Activated CD4-positive, alpha-beta T cell treated with anti-CD3 and anti-CD28 coated beads, Interleukin-2, amount 50 U/mL, for 16 hours (primary cell): ENCODE measurements at regions not wholly inside any gene's neighbourhood (a gene's known extent, or its start where the extent isn't known, plus 50 kb on each side); places are given as distances from the start of the nearest gene placed in this dataset.
"Not testable (repeated sequence)": the region's sequence is repeated elsewhere in the genome, so short reads cannot be mapped to it uniquely, and the experiment has no call there.

ENCODE experiments used
- DNase-seq: peaks from one replicate; pipeline ENCODE4 v3.0.0-alpha.2; 2020

GRCh38 chr6:56904068-56904467, 50.8 kb upstream of the BEND6 start:
- no peak for DNase-seq

DNA sequence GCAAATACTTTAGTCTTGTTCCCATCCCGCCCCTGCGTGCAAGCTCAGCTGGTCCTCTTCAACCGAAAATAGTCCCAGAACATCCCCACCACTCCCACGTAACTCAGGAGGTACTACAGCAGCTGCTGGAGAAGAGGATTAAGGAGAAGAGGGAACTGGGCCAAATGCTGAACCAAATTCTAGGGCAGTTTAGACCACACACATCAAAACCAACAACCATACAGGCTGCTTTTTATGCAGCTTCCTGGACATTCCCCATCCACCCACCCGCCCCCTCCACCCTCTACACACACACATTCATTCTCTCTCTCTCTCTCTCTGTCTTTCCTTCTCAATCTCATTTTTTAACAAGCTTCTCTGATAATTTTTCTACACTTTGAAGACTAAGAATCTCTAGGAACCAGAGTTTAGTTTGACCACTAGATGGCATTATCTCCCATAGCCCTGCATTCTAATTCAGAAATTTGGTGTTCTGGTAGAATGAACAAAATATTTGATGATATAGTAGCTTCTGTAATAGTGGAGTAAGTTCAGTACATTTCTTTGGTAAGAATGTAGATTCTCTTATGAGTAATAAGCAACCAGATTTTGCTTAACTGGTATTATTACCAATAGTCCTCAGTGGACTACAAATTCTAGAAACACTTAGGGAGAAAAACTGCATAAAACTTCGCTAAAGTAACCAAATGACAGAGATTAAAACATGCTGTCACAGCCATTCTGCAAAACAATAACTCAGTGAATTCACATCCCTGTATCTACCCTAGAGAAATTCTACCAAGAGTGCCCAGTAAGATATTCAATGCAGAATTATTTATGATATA, 52.1 kb upstream of the BEND6 start:
- peak; percentile 39 for DNase-seq

DNA sequence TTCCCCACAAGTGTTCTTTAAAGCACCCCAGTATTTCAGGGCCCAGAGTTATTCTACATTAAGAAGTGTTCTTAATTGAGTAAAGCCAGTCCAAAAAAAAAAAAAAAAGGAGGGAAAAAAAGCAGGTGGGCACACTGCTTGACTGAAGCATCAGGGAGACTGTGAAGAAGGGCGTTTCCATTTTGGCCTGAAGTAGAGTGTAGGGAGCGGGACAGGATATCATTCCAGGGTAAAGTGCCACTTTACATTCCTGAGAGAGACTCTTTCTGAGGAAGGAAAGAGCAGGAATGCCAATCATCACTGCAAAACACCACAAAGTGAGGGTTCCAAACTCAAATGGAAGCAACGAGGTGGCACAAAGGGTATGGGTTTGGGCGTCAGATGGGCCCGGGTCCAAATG, 54.1 kb upstream of the BEND6 start:
- DNase-seq: no peak

GRCh38 chr6:56899753-56900152, 55.2 kb upstream of the BEND6 start:
- DNase-seq: no peak

DNA sequence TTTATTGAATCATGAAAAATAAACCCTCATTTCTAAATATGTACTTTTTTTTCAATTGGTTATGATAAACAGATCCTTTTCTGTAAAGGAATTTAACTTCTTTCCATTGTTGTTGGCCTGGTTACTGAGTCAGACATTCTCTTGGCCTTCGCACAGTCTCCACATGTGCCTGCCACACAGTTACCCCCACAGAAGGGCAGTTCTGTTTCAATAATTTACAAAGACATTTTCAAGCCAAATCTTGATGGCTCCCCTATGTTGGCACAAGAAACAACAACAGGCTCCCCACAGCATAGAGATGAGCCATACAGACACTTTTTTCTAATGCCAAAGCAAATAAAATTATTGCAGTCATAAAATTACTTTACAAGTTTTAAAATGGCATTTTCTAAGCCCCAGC, 55.6 kb upstream of the BEND6 start:
- no peak for DNase-seq

GRCh38 chr6:56897789-56898529, 56.9 kb upstream of the BEND6 start:
- no peak for DNase-seq

DNA sequence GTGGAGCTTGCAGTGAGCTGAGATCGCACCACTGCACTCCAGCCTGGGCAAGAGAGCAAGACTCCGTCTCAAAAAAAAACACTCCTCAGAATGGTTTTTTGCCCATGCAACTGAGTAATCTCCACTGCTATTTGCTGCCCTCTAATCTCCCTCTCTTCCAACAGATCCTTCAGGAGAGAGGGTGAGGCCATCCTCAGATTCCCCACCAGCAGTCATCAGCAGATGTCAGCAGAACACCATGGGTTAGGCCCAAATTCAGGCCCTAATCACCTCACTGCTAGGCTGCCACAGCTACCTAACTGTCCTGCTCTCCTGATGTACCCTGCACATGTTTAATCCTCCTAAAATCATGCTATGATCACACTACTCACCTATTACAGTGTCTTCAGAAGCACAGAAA, 63.2 kb upstream of the BEND6 start:
- peak; percentile 18 for DNase-seq

- peak; percentile 89 for DNase-seq
Measured at GRCh38 chr6:56890683-56891429, 64.1 kb upstream of the BEND6 start.

- DNase-seq: no peak
Measured at GRCh38 chr6:56890066-56890465, 64.8 kb upstream of the BEND6 start.

- DNase-seq: no peak
Measured at GRCh38 chr6:56889492-56889891, 65.4 kb upstream of the BEND6 start.

GRCh38 chr6:56888687-56889086, 66.2 kb upstream of the BEND6 start:
- no peak for DNase-seq

DNA sequence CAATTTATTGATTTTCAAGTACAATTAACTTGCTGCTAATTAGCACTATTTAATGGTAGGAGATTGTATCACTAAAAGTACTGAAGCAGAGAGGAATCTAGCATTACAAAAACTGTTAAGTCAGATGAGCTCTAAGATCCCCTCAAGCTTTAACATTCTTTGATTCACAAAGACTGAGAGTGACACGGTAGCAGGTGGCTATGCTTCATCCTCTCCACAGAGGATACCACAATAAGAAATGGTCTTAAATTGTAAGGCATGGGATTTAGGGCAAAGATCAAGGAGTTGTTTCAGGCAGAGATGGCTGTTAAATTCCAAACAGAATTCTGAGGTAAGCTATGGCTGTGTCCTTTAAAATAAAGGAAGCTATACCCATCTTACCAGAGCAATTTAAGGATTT, 67.8 kb upstream of the BEND6 start:
- no peak for DNase-seq

- no peak for DNase-seq
Measured at GRCh38 chr6:56877922-56878321, 77.0 kb upstream of the BEND6 start.

- DNase-seq: no peak
Measured at GRCh38 chr6:56875961-56876360, 78.9 kb upstream of the BEND6 start.

GRCh38 chr6:56875523-56875922, 79.4 kb upstream of the BEND6 start:
- no peak for DNase-seq

- DNase-seq: no peak
Measured at GRCh38 chr6:56874328-56874727, 80.6 kb upstream of the BEND6 start.

GRCh38 chr6:56870053-56870452, 84.9 kb upstream of the BEND6 start:
- DNase-seq: not testable (repeated sequence)

GRCh38 chr6:56869346-56869745, 85.6 kb upstream of the BEND6 start:
- no peak for DNase-seq

DNA sequence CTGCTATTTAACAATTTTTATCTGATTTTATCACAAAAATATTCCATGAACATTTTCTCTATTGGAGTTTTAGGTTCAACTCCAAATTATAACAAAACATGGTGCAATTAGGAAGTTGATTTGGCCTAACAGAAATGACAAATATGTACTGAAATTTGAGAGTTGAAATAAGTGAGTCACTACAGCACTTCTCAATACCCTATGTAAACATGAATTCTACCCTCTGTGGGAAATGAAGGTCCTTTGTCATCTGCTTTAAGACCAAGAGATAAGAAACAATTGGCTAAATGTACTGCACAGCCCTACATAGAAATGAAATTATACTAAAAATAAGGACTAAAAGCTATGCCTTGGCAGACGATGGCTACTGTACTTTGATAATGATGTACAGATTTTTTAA, 86.2 kb upstream of the BEND6 start:
- DNase-seq: no peak

DNA sequence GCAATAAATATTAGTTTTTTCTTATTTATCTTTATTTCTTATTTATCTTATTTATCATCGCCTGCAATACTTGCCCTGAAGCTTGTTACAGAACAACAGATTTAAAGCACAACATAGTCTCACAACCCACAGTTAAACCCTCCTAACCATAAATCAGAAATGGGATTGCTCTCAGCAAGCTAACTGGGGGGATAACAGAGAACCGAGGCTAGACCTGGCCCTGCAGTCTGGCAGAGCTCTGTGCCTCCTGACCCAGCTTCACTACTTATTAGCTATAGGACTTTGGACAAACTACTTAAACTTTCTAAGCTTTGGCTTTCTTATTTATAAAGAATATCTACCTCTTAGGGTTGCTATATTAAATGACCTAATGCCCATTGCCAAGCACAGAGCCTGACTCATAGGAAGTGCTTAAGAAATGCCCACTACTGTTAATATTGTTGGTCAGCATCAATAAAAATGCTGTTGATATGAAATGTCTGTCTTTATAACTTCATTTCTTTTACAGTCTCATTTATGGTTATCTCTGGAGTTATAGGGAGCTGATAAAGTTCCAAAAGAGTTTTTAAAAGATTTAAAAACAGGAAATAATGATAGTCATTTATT, 87.9 kb upstream of the BEND6 start:
- DNase-seq: no peak

DNA sequence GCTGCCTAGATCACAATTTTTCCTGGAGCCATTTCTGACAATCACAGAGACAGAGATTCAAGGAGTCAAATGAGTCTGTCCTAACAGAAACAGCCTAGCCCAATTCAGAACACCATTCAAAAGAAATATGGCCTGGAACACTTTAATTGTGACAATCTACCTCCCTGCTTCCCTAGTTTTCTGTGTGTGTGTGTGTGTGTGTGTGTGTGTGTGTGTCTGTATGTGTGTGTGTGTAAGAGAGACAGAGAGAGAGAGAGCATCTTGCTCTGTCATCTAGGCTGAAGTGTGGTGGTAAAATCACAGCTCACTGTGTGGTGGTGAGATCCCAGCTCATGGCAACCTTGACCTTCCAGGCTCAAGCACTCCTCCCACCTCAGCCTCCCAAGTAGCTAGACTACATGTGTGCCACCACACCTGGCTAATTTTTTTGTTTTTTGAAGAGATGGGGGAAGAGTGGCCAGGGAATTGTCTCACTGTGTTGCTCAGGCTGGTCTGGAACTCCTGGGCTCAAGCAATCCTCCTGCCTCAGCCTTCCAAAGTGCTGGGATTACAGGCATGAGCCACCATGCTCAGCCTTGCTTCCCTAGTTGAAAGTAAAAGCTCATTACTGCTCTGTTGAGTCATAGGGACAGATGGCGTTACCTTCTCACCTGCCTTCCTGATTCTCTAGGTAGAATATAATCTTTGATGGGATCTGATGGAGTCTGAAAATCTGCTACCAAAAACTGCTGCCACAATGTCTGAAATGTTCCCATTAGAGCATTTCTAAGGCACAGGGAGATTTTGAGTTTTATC, 89.6 kb upstream of the BEND6 start:
- DNase-seq: no peak

- DNase-seq: no peak
Measured at GRCh38 chr6:56864171-56864616, 90.7 kb upstream of the BEND6 start.
